ENCODE measurements at regions not wholly inside any gene's neighbourhood (a gene's known extent, or its start where the extent isn't known, plus 50 kb on each side); places are given as distances from the start of the nearest gene placed in this dataset.

GRCh38 chr10:3886191-3886590 is 101.2 kb upstream of the KLF6 start:
- TF ChIP-seq CTCF (IDR thresholded peaks at IDR 0.05; ENCODE audit: insufficient read depth, low read length, missing control alignments), result no peak
- no peak overlapping the region for H3K4me3 ChIP-seq (ENCODE audit: low read depth, low read length)
- DNase-seq (ENCODE audit: low read depth, low spot score), result no peak
- POLR2A ChIA-PET, result interaction anchor here (5.4 kb wide), 1 partner anchor 102 kb away, joined by 46 read pairs; the partner anchor contains the start of gene KLF6
- CTCF ChIA-PET, result interaction anchor here (1.3 kb wide), 1 partner anchor 11 kb away, joined by 4 read pairs; no protein-coding TSS in a partner anchor

GRCh38 chr10:3882855-3883254 is 97.8 kb upstream of the KLF6 start:
- TF ChIP-seq CTCF (IDR thresholded peaks at IDR 0.05; ENCODE audit: insufficient read depth, low read length, missing control alignments), result no peak
- H3K4me3 ChIP-seq (ENCODE audit: low read depth, low read length), result no peak overlapping the region
- ChIA-PET POLR2A (no interaction called here), CTCF (no interaction called here)
- DNase-seq (ENCODE audit: low read depth, low spot score), result no peak

GRCh38 chr10:3881622-3882021 is 96.6 kb upstream of the KLF6 start:
- no peak overlapping the region for H3K4me3 ChIP-seq (ENCODE audit: low read depth, low read length)
- no peak for TF ChIP-seq CTCF (IDR thresholded peaks at IDR 0.05; ENCODE audit: insufficient read depth, low read length, missing control alignments)
- no peak for DNase-seq (ENCODE audit: low read depth, low spot score)
- POLR2A ChIA-PET, result no interaction called here
- CTCF ChIA-PET, result interaction anchor here (1.0 to 1.1 kb wide), 2 partner anchors 15 to 22 kb away, joined by 3 read pairs; no protein-coding TSS in a partner anchor

- POLR2A ChIA-PET, result no interaction called here
- H3K4me3 ChIP-seq (ENCODE audit: low read depth, low read length), result no peak overlapping the region
- DNase-seq (ENCODE audit: low read depth, low spot score), result no peak
- CTCF ChIA-PET, result interaction anchor here (1.2 kb wide), 1 partner anchor 97 kb away, joined by 3 read pairs; no protein-coding TSS in a partner anchor
- no peak for TF ChIP-seq CTCF (IDR thresholded peaks at IDR 0.05; ENCODE audit: insufficient read depth, low read length, missing control alignments)
Observed at GRCh38 chr10:3879073-3879472, 94.1 kb upstream of the KLF6 start.

- DNase-seq (ENCODE audit: low read depth, low spot score), result no peak
- ChIA-PET CTCF (no interaction called here), POLR2A (interaction anchor here (1.4 kb wide), 1 partner anchor 92 kb away, joined by 4 read pairs; the partner anchor contains the start of gene KLF6)
- no peak overlapping the region for H3K4me3 ChIP-seq (ENCODE audit: low read depth, low read length)
- TF ChIP-seq CTCF (IDR thresholded peaks at IDR 0.05; ENCODE audit: insufficient read depth, low read length, missing control alignments), result no peak
Observed at GRCh38 chr10:3877211-3878000, 92.4 kb upstream of the KLF6 start.

GRCh38 chr10:3876350-3876962 is 91.4 kb upstream of the KLF6 start:
- CTCF ChIA-PET, result no interaction called here
- no peak for DNase-seq (ENCODE audit: low read depth, low spot score)
- H3K4me3 ChIP-seq (ENCODE audit: low read depth, low read length), result no peak overlapping the region
- POLR2A ChIA-PET, result interaction anchor here (1.4 kb wide), 1 partner anchor 91 kb away, joined by 4 read pairs; the partner anchor contains the start of gene KLF6
- TF ChIP-seq CTCF (IDR thresholded peaks at IDR 0.05; ENCODE audit: insufficient read depth, low read length, missing control alignments), result no peak

All from AG04449 (cell line).